ENCODE measurements at regions not wholly inside any gene's neighbourhood (a gene's known extent, or its start where the extent isn't known, plus 50 kb on each side); places are given as distances from the start of the nearest gene placed in this dataset.
"Not testable (repeated sequence)": the region's sequence is repeated elsewhere in the genome, so short reads cannot be mapped to it uniquely, and the experiment has no call there.

DNA sequence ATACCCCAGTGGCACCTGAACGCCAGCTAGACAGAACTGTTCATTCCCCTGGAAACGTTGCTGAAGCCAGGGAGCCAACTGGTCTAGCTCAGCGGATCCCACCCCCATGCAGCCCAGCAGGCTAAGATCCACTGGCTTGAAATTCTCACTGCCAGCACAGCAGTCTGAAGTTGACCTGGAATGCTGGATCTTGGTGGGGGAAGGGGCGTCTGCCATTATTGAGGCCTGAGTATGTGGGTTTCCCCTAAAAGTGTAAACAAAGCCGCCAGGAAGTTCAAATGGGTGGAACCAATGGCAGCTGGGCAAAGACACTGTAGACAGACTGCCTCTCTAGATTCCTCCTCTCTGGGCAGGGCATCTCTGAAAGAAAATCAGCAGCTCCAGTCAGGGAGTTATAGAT lies 213.0 kb downstream of the NKX6-1 start:
- no peak for DNase-seq (ENCODE audit: low spot score)

DNA sequence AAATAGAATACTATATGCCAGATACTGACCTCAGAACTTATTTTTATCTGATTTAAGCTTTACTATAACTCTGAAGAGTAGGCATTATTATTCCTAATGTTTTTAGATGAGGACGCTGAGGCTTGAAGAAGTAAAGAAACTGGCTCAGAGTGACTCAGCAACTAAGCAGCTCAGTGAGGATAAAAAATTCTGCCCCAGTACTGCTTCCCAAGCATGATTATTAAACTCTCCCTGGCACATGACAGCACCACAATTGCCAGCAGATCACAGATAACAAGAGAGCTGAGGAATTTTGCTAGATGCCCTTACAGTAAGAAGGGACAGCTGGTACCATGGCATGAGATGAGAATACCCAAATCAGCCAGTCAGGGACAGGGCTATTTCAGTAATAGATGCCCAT lies 219.4 kb downstream of the NKX6-1 start:
- no peak for DNase-seq (ENCODE audit: low spot score)

DNA sequence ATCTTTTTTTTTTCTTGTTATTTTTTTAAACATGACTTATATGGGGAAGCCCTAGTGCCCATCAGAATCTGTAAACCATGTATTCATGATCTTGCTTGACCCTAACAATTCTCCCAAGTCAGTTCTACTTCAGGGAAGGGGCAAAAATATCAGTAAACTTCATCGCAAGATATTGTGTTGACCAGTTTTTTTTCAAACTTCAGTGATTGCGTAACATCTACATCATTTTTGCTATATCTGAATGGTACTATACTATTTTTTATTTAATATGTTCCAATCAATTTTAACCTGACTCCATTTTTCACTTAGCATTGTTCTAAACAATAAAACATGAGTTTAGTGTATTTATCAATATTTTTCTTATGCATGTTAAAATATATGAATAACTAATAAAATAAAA lies 221.2 kb downstream of the NKX6-1 start:
- no peak for DNase-seq (ENCODE audit: low spot score)

DNA sequence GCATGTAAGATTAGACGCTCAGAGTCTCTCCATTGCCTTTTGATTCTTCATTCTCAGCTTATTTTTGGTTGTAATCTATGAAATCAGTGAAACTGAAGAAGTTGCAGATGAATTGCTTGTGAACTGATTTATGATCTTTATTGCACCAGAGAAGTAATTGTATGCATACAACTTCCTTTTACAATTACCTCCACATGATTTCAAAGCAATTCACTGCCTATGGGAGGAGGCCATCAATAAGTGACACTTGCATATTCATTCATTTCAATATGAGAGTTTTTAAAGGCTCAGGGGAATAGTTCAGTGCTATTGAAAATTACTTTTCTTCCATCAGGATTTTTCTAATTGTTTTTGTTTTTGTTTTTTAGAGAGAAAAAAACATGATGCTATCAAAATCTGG lies 222.3 kb downstream of the NKX6-1 start:
- no peak for DNase-seq (ENCODE audit: low spot score)

DNA sequence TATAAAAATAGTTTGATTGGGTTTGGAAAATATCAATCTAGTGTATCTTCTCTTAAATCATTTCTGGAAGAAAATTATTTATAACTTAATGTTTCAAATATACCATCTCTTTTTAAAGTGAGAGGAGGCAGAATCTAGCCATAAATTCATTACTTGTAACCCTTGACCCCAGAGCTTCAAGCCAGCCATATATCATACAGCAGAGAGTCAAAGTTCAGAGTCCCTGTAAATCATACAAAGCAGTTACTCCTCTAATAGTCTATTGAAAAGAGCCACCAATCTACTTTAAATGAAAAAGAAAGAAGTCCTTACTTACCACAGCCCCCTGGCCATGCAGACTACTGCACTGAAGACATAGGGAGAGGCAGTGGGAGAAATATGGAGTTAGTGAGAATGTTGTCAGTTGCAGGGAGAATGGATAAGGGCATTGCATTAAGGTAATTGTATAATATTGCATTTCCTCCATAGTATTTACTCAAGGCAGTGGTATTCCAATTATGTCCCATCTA lies 229.5 kb downstream of the NKX6-1 start:
- no peak for DNase-seq (ENCODE audit: low spot score)

DNA sequence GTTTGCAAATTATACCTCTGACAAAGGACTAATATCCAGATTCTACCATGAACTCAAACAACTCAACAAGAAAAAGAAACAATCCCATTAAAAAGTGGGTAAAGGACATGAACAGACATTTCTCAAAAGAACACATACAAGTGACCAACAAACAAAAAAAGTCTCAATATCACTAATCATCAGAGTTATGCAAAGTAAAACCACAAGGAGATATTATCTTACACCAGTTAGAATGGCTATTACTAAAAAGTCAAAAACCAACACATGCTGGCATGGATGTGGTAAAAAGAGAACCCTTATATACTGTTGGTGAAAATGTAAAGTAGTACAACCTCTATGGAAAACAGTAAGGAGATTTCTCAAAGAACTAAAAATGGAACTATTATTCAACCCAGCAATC lies 234.4 kb downstream of the NKX6-1 start:
- no peak for DNase-seq (ENCODE audit: low spot score)

DNA sequence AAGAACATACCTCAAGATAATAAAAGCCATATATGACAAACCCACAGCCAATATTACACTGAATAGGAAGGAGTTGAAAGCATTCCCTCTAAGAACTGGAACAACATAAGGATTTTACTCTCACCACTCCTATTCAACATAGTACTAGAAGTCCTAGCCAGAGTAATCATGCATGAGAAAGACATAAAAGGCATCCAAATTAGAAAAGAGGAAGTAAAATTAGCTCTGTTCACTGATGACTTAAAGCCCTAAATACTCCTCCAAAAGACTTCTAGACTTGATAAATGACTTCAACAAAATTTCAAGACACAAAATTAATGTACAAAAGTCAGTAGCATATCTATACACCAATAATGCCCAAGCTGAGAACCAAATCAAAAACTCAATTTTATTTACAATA lies 235.7 kb downstream of the NKX6-1 start:
- no peak for DNase-seq (ENCODE audit: low spot score)

DNA sequence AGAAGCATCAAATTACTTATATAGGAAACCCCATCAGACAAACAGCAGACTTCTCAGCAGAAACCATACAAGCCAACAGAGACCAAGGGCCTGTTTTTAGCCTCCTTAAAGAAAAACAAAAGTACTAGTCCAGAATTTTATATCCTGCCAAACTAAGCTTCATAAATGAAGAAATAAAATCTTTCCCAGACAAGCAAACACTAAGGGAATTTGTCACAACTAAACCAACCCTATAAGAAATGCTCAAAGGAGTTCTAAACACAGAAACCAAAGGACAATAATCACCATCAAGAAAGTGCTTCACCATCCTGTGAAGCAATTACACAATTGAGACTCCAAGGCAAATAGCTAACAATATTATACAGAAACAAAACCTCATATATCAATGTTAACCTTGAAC lies 238.6 kb downstream of the NKX6-1 start:
- no peak for DNase-seq (ENCODE audit: low spot score)

DNA sequence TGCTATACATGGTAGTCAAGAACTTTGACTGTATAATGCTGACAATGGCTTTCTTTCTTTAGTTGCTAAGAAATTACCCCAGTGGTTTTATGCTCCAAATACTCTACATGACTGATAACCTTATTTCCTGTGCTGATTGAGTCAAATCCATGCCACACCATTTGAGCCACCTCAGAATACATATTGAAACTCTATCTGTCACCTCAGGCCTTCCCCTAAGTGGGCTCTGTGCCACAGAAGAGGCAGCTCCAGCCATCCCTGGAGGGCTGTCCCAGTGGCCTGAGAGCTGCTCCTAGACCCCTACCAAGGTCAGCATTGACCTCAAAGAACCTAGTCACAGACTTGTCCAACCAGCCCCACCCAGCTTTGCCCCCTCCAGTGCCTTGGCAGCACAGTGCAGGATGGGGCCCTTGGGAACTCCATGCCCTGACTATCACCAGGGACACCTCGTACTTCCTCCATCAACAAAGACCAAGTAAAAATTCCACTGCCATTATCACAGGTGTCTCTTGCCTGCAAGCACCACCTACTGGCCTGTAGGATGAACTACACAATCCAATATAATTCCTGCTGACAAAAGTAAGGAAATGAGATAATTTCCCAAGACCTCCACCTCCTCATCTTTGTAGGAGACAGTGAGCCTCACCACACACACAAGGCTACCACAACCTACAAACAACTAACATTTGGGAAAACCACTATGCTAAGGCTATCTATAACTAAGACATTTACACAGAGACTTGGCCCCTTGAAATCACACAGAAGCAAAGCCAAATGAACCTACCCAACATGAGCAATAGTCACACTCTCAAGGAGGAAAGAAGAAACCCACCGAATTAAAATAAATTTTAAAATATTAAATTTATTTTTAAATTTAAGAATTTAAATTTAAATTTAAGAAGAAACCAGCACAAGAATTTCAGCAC lies 239.9 kb downstream of the NKX6-1 start:
- DNase-seq (ENCODE audit: low spot score) = no peak

DNA sequence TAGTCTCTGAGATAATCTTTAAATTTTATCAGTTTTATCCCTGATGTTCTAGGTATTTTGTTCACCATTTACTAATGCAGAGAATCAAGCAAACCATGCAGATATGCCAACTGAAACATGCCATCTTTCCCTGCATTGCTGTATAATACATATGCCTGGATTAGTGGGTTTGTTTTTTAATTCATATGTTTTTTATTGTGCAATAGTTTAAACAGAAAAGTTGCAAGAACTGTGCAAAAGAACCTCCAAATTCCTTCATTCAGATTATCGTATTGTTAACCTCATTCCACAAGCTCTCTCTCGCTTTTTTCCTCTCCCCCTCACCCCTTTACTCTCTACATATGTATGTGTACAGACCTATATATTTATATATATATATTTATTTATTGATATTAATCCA lies 244.6 kb downstream of the NKX6-1 start:
- DNase-seq (ENCODE audit: low spot score) = no peak

DNA sequence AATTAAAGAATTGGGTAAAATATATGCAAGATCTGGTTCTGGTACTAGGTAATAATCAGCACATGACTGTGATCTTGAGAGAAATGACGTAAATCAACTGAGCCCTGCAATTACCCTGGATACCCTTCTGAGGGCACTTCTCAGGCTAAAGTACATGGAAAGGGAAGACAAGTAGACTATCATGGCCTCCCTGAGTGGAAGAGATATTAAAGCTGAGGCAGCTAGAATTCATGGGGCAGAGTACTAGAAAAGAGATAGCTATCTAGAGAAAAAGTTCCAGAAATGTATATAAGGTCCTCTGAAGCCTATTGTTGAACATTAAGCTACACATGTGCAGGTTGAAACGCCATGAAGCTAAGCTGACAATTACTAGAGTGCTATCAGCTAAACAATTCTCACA lies 249.6 kb downstream of the NKX6-1 start:
- no peak for DNase-seq (ENCODE audit: low spot score)

DNA sequence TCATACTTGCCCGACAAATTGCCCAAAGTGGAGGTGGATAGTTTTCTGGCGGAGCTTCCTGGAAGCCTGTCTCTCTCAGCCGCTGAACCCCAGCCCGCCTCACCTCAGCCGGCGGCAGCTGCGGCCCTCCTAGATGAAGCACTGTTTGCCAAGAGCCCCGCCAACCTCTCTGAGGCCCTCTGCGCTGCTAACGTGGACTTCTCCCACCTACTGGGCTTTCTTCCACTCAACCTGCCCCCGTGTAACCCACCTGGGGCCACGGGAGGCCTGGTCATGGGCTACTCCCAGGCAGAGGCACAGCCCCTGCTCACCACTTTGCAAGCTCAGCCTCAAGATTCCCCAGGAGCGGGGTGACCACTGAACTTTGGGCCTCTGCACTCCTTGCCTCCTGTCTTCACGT lies 254.1 kb downstream of the NKX6-1 start:
- DNase-seq (ENCODE audit: low spot score) = not testable (repeated sequence)

DNA sequence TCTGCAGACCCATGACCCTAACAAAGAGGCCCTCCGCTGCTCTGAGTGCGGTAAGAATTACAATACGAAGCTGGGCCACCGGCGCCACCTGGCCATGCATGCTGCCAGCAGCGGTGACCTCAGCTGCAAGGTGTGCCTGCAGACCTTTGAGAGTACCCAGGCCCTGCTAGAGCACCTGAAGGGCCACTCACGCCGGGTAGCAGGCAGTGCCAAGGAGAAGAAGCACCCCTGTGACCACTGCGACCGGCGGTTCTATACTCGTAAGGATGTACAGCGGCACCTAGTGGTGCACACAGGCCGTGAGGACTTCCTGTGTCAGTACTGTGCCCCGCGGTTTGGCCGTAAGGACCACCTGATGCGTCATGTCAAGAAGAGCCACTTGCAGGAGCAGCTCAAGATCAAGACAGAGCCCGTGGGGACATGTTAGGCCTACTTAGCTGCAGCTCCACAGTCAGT lies 254.7 kb downstream of the NKX6-1 start:
- not testable (repeated sequence) for DNase-seq (ENCODE audit: low spot score)

DNA sequence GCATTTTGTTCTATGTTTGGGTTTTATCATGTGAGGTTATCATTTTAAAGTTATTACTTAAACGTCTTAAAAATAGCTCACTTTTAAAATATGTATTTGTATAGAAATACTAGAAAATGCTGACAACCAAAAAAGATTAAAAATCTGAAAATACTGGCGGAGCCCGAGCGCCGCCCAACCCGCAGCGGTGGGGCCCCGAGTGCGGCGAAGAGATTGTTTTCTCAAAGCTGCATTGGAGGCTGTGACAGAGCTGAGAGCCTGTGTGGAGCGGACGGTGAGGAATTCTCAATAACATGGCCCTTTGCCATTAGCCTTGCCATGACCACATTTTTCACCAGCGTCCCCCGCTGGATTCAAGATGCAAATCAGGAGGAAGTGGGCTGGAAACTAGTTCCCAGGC lies 255.4 kb downstream of the NKX6-1 start:
- DNase-seq (ENCODE audit: low spot score) = no peak

DNA sequence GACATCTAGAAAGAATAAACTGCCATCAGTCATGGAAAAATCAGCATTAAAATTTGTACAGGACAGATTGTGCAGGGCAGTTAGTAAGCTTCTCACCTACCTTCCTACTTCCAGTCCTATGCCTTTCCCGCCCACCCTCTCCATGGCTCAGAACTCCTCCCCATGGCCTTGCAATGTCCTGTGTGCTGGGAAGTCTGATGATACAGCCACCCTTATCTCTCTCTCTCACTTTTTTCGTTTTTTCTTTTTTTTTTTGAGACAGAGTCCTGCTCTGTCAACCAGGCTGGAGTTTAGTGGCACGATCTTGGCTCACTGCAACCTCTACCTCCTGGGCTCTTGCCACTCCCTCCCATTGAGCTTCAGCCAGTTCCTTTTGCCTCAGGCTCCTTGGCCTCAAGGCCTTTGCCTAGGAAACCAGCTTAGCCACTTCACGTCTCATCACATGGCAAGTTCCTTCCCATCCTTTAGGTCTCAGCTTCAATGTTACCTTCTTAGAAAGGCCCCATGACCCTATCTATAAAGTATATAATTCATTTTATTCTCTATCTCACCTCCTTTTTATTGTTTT lies 259.7 kb downstream of the NKX6-1 start:
- DNase-seq (ENCODE audit: low spot score) = no peak

DNA sequence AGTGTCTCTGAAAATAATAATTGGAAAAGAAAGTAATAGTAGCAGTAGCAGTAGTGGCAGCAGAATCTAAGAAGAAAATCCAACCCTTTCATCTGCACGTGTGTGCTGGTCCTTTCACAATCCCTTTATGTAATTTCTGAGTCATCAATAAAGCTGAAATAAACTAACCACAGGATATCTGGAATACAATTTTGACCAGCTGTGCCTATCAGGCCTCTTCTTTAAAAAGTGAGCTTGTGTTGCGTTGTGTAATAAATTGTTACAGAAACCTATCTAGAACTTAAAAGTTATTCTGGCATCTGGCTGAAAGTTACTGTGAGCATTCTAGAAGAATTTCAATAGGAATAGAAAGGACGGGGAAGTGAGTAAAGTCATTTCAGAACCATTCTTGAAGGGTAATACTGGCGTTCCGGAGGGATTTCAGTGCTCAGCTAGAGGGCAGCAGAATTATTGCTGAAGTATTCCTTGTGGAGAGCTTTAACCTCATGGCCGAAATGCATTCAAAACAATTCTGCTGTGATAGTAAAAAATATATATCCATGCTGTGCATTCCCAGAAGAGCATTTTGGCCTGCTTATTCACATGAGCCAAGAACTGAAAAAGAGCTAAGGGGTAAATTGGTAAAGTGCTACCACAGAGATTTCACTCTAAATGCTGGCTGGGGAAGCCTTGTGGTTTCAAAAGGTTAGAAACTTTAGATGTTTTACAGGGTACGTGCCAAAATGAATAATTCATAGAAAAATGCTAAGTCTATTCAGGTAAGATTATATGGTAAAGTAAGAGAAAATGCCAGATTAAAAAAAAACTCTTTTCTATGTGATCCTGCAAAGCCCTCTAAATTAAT lies 260.6 kb downstream of the NKX6-1 start:
- no peak for DNase-seq (ENCODE audit: low spot score)

DNA sequence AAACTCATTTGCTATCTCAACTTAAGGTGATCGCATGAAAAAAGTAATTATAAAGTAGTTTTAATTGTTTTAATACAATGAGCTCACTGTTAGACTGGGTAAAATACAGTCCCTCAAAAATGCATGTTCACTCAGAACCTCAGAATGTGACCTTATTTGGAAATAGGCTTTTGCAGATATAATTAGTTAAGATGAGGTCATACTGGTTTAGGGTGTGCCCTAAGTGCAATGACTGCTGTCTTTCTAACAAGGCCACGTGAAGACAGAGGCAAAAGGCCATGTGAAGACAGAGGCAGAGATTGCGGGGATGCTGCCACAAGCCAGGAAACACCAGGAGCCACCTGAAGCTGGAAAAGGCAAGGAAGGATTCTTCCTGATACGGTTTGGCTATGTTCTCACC lies 262.1 kb downstream of the NKX6-1 start:
- no peak for DNase-seq (ENCODE audit: low spot score)

DNA sequence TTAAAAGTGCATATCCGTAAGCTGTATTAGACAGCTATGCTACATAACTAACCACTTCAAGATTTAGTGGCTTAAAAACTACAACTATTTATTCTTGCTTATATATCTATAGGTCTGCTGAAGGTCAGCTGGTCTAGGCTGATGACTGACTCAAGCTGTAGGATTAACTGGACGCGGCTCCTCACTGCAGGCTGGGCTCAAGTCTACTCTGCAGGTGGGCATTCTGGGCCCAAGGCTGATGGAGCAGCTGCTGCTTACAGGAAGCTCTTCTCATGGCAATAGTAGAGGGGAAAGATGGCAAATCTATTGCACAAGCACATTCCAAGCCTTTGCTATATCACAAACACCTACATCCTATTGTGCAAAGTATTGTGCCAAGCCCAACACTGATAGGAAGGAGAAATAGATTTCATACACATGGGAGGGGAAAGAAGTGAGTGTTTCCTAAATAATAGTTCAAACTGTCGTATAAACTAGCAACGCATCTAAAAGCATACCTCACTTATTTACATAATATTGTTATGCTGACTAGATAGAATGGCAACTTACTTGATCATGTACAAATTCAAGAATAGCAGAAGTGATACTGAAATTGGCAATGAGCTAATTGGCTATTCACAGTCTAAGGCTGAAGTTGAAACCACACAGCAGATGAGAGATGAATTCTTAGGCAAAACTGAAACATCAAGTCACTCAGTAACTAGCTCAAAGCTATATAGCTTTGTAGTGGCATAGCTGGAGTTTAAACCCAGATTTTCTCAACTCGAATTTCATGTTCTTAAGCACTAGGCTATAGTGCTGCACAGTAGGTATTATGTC lies 263.8 kb downstream of the NKX6-1 start:
- no peak for DNase-seq (ENCODE audit: low spot score)

DNA sequence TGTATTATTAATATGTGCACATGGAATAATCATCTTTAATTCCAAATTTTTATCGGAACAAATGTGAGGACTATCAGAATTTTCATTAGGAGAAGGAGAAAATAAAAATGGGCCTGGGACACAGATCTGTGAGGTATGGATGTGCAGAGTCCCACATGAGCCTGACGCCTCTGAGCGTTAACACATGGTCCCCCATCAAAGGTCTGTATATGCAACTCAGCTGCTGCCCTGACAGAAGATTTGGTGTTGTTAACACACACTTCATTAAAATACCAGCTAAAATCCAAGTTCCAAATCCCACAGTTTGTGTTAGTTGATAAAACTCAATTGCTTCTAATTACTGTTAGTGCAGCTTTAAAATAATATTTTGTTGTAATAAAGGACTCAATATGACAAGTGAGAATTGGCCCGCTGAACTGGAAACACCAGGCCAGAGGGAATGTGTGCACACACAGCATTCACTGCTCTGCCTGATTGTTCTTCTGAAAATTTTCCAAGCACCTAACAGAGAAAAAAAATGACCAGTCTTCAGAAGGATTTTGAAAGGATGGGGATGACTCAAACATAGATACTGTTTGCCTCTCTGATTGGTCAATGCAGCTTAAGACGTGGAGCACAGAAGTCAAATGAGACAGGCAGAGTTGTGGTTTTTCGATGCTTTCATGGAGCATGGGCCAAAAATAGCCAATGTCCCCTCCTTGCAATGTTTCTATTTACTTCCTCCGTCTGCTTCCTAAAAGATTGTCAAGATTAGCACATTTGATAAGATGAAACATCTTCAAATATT lies 266.6 kb downstream of the NKX6-1 start:
- no peak for DNase-seq (ENCODE audit: low spot score)

DNA sequence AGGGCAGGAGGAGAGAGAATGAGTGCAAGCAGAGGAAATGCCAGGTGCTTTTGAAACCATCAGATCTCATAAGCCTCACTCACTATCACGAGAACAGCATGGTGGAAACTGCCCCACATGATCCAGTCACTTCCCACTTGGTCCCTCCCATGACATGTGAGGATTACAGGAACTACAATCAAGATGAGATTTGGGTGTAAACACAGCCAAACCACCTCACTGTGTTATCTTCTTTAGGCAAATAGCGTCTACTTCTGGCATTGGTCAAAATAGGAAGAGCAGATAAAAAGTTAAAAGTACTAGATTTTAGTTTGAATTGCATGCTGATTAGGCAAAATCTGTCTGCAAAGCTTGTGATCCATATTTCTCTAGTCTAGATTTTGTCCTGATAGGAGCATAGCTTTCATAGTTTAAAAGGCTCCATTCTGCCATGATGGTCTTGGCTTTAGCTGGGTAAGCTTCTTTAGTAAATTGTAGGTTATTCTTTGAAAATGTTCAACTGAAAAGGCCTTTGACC lies 267.5 kb downstream of the NKX6-1 start:
- no peak for DNase-seq (ENCODE audit: low spot score)

DNA sequence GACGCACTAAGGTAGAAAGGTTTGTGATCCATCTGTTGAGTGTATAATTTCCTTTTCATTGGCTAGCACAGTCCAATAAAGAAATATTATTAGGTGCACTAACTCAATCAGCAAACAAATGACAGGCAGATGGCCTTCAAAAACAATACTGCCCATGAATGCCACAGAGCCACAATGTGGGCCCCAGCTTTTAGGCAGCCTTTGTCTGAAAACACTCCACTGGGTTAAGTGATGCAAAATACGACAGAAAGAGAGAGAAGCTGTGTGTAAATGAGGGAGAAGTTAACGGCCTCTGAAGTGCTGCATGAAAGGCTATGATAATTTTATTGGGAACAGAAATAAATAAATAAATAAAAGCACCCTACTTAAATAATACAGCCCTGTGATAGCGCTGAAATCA lies 274.6 kb downstream of the NKX6-1 start:
- no peak for DNase-seq (ENCODE audit: low spot score)
